DMS 273 treated with DMSO at 0.1 percent for 48 hours (cell line): ENCODE measurements at regions not wholly inside any gene's neighbourhood (a gene's known extent, or its start where the extent isn't known, plus 50 kb on each side); places are given as distances from the start of the nearest gene placed in this dataset.

Experiments
- DNase-seq: peaks from one replicate; lab custom pipeline; 2025; lab: John Stamatoyannopoulos, UW

DNA sequence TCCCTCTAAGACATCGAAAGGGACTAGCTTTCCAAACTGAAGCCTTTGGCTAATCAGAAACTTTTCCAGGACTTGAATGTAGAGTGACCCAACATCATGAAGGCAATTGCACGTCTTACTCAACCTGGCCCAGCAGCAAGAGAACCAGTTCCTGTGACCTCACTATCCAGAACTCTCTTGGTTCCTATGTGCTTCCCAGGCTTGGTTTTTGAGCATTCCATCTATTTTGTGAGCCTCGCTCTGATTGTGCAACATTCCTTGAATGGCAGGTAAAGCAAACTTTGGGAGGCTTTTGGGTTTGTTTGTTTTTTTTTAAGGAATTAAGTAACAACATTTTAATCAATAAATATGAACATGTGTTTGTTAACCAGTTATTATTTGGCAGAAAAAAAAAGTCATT lies 183.6 kb upstream of the EGLN3 start:
- no peak for DNase-seq

- no peak for DNase-seq
These were observed 179.2 kb upstream of the EGLN3 start for GRCh38 chr14:34129927-34130552.

GRCh38 chr14:34128665-34129064 lies 177.8 kb upstream of the EGLN3 start:
- no peak for DNase-seq

GRCh38 chr14:34126586-34126985 lies 175.7 kb upstream of the EGLN3 start:
- DNase-seq = no peak

- no peak for DNase-seq
These were observed 173.7 kb upstream of the EGLN3 start for GRCh38 chr14:34124585-34124984.

DNA sequence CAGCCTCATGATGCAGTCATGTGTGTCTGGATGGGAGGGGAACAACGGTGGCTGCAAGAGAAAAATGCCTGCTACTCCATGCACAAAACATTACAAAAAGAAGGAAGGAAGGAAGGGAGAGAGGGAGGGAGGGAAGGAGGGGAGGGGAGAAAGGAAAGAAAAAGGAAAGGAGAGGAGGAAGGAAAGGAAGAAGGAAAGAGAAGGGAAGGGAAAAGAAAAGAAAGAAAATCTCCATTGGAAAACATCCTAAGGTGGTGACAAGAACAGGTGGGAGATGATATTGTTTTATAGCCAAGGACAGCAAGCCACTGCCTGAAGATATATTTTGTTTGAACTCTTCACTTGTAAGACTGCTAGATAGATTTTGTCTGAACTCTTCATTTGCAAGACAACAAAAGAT lies 171.8 kb upstream of the EGLN3 start:
- no peak for DNase-seq

DNA sequence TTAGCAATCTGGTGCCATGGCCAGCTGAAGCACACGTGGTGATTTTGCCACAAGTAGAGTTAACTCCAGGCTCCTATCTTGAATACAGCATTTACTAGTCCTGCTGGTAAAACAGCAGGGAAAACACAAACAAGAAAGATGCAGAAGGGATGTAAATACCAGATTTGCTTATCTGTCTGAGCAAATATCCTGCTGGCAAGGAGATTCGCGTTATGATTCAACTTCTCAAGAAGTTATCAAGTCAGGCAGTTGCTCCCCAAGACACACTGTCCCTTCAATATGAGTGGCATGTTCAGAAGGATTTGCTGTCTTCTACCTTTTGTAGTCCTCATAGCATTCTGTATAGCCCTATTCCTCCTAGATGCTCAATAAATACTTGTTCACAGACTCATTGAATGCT lies 171.2 kb upstream of the EGLN3 start:
- DNase-seq = no peak

GRCh38 chr14:34120185-34120977 lies 169.5 kb upstream of the EGLN3 start:
- DNase-seq = no peak

DNA sequence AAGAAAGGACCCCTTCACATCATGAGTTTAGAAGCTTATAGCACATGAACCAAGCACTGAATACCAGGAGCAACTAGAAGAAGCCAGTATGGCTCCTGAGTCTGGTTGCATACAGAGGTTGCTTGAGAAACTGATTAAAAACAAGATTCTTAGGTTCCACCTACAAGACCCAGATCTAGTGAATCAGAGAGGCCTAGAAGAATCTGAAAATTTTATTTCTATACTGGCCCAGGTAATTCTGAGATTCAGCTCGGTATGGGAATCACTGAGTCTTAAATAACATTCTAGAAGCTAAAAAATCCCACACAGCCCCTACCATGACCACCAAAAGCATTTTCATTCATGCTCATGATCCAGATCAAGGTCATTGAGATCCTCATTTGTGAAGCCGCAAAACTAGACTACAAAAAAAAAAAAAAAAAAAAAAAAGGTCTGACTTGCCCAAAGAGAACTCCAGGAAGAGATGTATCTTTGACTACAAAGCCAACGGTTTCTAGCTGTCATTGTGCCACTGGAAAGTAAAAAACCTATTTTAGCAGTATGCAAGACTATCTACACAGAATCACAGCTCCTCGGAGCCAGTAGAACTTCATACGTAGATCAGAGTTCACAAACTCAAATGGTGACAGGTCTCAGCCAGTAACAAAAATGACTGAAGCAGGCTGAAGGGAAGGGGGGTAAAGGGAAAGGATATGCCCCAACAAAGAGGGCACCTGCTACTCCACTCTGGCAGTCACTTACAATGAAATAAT lies 168.4 kb upstream of the EGLN3 start:
- no peak for DNase-seq

DNA sequence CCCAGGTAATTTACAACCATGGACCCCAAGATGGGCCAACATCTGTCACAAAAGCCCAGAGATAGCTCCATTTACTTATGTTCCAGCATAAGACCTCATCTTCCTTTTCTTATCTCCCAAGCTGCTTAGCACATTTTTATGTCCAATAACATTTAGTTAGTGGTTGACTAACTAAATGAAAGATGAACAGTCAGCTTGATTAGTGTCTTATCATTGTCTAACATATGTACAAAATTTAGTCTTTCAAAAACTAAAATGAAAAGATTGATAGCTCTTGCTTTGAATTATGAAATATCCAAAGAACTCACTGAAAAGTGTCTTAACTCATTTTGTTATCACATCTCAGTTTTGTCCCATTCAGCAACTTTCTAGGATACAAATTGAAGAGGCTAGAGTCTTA lies 163.1 kb upstream of the EGLN3 start:
- DNase-seq = no peak

GRCh38 chr14:34113005-34113511 lies 162.2 kb upstream of the EGLN3 start:
- DNase-seq = no peak

DNA sequence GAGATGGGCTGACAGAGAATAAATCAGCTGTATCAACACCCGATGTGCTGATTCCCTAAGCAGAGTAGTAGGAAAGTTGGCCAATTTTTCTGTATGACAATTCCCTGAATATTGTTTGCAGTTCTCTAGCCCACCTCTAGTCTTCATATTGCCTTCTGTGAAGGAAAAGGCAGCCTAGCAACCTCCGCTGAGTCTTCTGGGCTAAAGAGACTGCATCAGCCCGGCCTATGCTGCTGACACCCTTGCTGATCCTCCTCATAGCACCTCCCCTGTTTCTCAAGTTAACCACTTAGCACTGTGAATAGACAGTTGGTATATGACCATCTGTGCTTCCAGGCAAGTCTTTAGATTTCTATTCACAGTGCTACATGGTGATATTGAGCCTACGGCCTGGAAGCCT lies 161.1 kb upstream of the EGLN3 start:
- no peak for DNase-seq

DNA sequence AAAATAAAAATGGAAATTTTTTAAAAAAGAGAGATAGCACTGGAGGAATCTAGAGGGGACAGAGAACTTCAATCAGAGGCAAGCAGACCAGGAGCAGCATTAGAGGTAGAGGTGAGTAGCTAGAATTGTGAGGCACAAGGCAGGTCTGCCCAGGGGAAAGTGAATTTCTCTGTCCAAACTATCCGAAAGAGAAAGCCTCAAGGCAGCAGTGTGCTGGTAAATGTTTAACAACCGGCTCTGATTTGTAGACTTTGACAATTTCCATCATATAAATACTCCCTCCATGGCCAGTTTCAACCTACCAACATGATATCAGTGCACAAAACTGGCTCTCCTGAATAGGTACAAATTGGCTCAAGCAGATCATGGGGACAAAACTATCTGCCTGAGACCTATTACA lies 160.6 kb upstream of the EGLN3 start:
- DNase-seq = no peak

- no peak for DNase-seq
These were observed 159.7 kb upstream of the EGLN3 start for GRCh38 chr14:34110531-34110930.

DNA sequence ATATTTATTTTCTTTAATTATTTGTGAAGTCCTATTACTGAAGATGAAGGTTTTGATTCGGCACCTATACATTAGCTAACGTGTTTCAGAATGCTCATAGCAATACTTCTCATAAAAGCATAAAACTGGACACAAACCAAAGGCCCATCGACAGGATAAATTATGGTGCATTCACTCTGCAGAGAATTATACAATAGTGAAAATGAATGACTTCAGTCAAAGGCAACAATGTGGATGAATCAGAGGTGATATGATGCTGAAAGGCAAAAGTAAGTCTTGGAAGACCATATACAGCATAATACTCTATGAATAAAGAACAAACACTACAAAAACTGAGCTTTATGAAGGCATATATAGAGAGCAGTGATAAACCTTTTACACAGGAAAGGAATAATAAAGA lies 156.6 kb upstream of the EGLN3 start:
- DNase-seq = no peak

GRCh38 chr14:34106310-34106709 lies 155.4 kb upstream of the EGLN3 start:
- no peak for DNase-seq

- no peak for DNase-seq
These were observed 153.9 kb upstream of the EGLN3 start for GRCh38 chr14:34104489-34105397.

GRCh38 chr14:34103176-34103575 lies 152.3 kb upstream of the EGLN3 start:
- no peak for DNase-seq

GRCh38 chr14:34099635-34100034 lies 148.8 kb upstream of the EGLN3 start:
- DNase-seq = no peak

- no peak for DNase-seq
These were observed 148.1 kb upstream of the EGLN3 start for GRCh38 chr14:34098985-34099349.

DNA sequence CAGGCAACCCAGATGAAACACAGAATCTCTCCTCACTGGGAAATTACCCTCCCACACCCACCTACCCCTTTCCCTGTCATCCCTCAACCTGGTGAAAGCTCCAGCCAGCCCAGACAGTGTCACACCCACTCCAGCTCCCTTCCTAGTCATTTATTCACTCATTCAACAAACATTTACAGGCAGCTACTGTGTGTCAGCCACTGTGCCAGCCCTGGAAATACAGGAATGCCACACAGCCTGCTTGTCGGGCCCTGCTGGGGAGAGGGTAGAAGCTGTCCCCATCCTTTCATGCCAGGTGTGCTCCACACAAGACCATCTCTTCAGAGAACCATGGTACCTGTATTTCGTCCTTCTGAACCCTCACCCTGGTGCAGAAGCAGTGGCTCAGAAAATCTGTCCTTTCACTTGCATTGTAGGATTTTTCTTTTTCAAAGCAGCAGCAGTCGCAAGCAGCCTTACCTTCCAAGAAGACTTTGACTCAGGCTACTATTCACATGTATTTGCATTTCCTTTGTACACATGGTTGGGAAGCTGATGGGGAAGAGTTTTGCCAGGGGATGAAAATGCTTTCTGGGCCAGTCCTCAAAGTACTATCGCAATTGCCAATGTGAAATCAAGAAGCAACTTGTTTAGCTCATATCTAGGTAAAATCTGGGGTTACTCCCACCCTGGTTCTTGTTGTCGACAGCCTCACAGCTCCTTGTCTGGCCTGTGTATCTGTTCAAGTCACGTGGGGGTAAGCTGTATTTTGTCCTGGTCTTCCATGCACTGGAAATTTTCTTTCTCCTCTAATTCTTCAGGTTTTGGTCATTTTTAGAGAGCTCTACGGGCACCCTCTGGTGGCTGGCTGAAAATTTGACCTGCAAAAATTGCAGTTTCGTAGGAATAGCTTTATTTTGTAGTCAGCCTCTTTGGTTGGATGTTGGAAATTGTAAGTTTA lies 147.4 kb upstream of the EGLN3 start:
- DNase-seq = no peak
